SW 1271 (cell line): ENCODE measurements at regions not wholly inside any gene's neighbourhood (a gene's known extent, or its start where the extent isn't known, plus 50 kb on each side); places are given as distances from the start of the nearest gene placed in this dataset.
"Not testable (repeated sequence)": the region's sequence is repeated elsewhere in the genome, so short reads cannot be mapped to it uniquely, and the experiment has no call there.

Experiments
- DNase-seq, 2 experiments: peaks; one replicate each; lab custom pipeline; 2025; lab: John Stamatoyannopoulos, UW

- DNase-seq: no peak
These were observed 1022.0 kb downstream of the NCAM2 start for GRCh38 chr21:22020221-22020620.

GRCh38 chr21:22023896-22024295, 1025.7 kb downstream of the NCAM2 start:
- DNase-seq: not testable (repeated sequence)

- DNase-seq: no peak
These were observed 1046.2 kb downstream of the NCAM2 start for GRCh38 chr21:22044431-22044830.

GRCh38 chr21:22046576-22046975, 1048.4 kb downstream of the NCAM2 start:
- DNase-seq: no peak

GRCh38 chr21:22056904-22057303, 1058.7 kb downstream of the NCAM2 start:
- no peak for DNase-seq

GRCh38 chr21:22062472-22063139, 1064.4 kb downstream of the NCAM2 start:
- no peak for DNase-seq

- DNase-seq: no peak
These were observed 1064.9 kb downstream of the NCAM2 start for GRCh38 chr21:22063140-22063539.

- no peak for DNase-seq
These were observed 1078.3 kb downstream of the NCAM2 start for GRCh38 chr21:22076471-22076870.

GRCh38 chr21:22083899-22084298, 1085.7 kb downstream of the NCAM2 start:
- DNase-seq: no peak

- no peak for DNase-seq
These were observed 1098.1 kb downstream of the NCAM2 start for GRCh38 chr21:22096314-22096713.

GRCh38 chr21:22106720-22107410, 1108.7 kb downstream of the NCAM2 start:
- no peak for DNase-seq

- DNase-seq: no peak
These were observed 1117.5 kb downstream of the NCAM2 start for GRCh38 chr21:22115746-22116145.

- DNase-seq: no peak
These were observed 1122.5 kb downstream of the NCAM2 start for GRCh38 chr21:22120616-22121266.

- no peak for DNase-seq
These were observed 1127.4 kb downstream of the NCAM2 start for GRCh38 chr21:22125581-22125980.

GRCh38 chr21:22128671-22129070, 1130.5 kb downstream of the NCAM2 start:
- DNase-seq: no peak

- DNase-seq: no peak
These were observed 1134.3 kb downstream of the NCAM2 start for GRCh38 chr21:22132358-22133071.

- no peak for DNase-seq
These were observed 1138.5 kb downstream of the NCAM2 start for GRCh38 chr21:22136740-22137139.

GRCh38 chr21:22138297-22139016, 1140.2 kb downstream of the NCAM2 start:
- no peak for DNase-seq

- no peak for DNase-seq
These were observed 1147.3 kb downstream of the NCAM2 start for GRCh38 chr21:22145545-22145944.

- no peak for DNase-seq
These were observed 1156.5 kb downstream of the NCAM2 start for GRCh38 chr21:22154579-22155274.

- no peak for DNase-seq
These were observed 1166.7 kb downstream of the NCAM2 start for GRCh38 chr21:22164912-22165311.
